ENCODE measurements at regions not wholly inside any gene's neighbourhood (a gene's known extent, or its start where the extent isn't known, plus 50 kb on each side); places are given as distances from the start of the nearest gene placed in this dataset.

DNA sequence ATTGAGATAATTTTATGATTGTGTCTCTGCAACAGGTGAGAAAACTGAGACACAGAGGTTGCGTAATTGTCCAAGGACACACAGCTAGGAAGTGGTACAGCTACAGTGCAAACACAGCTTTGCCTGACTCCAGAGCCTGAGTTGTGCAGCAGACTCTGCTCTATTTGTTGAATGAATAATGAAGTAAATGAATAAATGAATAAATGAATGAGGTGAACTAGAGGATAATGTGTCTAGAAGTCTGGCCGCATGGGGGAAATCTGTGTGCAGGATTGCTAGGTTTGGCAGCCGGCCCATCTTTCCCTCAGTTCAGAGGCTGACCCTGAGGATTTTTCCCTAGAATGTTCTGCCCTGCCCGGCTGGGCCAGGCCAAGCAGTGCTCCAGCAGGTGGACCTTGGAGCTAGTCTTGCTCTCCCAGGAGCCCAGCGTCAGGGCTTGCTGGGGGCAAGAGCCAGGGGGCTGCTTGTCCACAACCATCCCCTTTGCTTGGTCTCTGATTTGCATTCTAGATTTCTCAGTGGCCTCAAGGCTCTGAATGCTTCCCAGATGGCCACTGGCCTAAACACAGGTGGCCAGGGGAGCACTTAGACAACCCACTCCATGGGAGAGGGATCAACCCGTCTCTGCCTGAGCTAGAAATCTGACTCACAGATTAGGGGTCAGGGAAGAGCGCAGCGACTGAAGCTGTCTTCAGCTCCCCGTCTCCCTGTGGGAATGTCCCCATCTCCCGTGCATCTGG, 225.2 kb downstream of the C12orf75 start:
- H3K4me3 ChIP-seq (ENCODE audit: low read depth in 1 of 2, low read length in 1 of 2): no peak overlapping the region
- TF ChIP-seq, protein P1, sequence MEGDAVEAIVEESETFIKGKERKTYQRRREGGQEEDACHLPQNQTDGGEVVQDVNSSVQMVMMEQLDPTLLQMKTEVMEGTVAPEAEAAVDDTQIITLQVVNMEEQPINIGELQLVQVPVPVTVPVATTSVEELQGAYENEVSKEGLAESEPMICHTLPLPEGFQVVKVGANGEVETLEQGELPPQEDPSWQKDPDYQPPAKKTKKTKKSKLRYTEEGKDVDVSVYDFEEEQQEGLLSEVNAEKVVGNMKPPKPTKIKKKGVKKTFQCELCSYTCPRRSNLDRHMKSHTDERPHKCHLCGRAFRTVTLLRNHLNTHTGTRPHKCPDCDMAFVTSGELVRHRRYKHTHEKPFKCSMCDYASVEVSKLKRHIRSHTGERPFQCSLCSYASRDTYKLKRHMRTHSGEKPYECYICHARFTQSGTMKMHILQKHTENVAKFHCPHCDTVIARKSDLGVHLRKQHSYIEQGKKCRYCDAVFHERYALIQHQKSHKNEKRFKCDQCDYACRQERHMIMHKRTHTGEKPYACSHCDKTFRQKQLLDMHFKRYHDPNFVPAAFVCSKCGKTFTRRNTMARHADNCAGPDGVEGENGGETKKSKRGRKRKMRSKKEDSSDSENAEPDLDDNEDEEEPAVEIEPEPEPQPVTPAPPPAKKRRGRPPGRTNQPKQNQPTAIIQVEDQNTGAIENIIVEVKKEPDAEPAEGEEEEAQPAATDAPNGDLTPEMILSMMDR (IDR thresholded peaks at IDR 0.05): no peak
- no peak overlapping the region for H3K27ac ChIP-seq

DNA sequence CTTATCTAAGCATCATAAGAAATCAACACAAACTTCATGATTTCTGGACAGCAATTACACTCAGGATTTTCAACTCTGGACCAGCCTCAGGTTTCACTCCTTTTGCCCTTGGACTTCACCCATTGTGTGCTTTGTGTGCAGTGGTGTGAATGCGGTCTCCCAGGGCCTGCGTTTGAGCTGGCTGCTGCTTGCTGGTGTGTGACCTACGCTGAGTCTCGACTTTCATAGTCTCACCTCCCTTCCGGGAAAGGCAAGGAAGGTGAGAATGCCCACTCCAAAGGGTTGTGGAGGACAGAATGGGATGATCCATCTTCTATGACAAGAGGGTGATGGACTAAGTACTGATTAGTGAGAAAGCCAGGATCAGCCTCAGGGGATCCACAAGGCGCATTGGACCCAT, 228.8 kb downstream of the C12orf75 start:
- Histone ChIP-seq H3K4me1 (ENCODE audit: control insufficient read depth in 1 of 2, insufficient read depth in 1 of 2, low read depth in 1 of 2, low read length in 1 of 2) (no peaks in the 10 kb centered on the region), H3K27me3 (no peaks in the 10 kb centered on the region), H3K27ac (no peak overlapping the region), H3K36me3 (no peaks in the 10 kb centered on the region), H3K4me3 (ENCODE audit: low read depth in 1 of 2, low read length in 1 of 2) (no peak overlapping the region), H3K9me3 (no peaks in the 10 kb centered on the region)
- TF ChIP-seq, protein P1 (IDR thresholded peaks at IDR 0.05): no peak

More for the DNA sequence above, 225.2 kb downstream of the C12orf75 start:
- Histone ChIP-seq H3K4me1 (ENCODE audit: control insufficient read depth in 1 of 2, insufficient read depth in 1 of 2, low read depth in 1 of 2, low read length in 1 of 2) (no peaks in the 10 kb centered on the region), H3K36me3 (no peaks in the 10 kb centered on the region), H3K27me3 (no peaks in the 10 kb centered on the region), H3K9me3 (no peaks in the 10 kb centered on the region)

DNA sequence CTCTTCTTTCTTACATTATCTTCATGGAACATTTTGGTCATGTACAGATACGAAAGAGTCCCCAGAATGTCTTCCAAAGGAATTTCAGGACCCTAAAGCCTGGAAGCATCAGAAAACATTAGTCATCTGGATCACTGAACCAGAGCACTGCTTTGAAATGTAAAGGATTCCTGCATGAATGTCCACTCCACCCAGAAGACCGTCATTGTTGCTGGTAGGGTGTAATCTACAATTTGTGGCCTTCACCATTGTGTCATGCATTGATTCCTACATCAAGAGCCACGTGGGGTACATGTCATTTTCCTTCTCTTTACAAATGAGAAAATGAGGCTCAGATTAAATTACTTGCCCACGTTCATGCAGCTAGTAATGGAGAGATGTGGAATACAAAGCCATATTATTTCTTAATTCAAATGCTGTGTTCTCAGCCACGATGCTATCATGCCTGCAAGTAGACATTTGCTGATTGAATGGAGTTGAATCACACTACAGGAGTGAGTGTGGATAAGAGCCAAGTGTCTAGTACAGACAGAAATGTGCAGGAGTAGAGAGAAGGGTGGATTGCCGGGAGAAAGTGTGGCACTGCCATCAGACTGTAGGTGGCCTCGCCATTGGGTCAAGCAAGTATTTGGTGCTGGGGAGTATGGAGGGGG, 231.2 kb downstream of the C12orf75 start:
- Histone ChIP-seq H3K27ac (no peak overlapping the region), H3K4me3 (ENCODE audit: low read depth in 1 of 2, low read length in 1 of 2) (no peak overlapping the region), H3K9me3 (no peaks in the 10 kb centered on the region), H3K27me3 (no peaks in the 10 kb centered on the region), H3K4me1 (ENCODE audit: control insufficient read depth in 1 of 2, insufficient read depth in 1 of 2, low read depth in 1 of 2, low read length in 1 of 2) (no peaks in the 10 kb centered on the region), H3K36me3 (no peaks in the 10 kb centered on the region)
- TF ChIP-seq, protein P1 (IDR thresholded peaks at IDR 0.05): no peak

DNA sequence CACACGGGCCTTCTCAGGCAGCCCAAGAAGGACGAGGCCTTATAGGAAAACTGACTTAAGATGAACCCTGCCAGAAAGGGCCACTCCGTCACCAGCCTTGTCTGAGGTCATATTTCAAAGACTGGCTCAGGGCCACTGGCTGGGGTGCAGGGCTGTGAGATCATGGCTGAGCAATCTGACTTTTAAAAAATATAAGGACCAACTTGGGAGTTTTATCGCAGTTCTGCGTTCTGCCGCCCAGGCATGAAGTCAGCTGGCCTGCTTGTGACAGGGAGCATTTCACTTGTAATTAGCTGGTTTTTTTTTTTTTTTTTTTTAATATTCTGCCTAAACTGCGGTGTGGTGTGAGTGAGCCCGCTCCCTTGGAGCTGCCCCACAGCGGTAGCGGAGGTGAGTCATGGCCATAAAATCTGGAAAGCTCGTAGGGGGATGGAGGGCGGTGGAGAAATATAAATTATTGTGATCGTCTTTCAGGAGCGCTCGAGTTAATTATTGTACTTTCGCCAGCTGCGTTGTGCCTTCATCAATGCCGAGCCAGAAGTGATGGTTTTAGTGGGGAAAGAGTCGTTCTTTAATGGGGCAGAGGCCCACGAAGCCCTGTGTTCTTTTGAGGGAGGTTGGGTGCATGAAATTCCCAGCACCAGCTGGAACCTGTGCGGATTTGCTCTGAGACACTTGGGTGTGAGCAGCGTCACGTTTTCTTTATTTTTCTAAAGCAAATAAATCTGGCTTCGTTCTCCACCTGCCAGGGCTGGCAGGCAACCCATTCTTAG, 231.9 kb downstream of the C12orf75 start:
- no peaks in the 10 kb centered on the region for H3K36me3 ChIP-seq
- H3K4me3 ChIP-seq (ENCODE audit: low read depth in 1 of 2, low read length in 1 of 2): no peak overlapping the region
- no peaks in the 10 kb centered on the region for H3K27me3 ChIP-seq
- H3K4me1 ChIP-seq (ENCODE audit: control insufficient read depth in 1 of 2, insufficient read depth in 1 of 2, low read depth in 1 of 2, low read length in 1 of 2): no peaks in the 10 kb centered on the region
- no peak overlapping the region for H3K27ac ChIP-seq
- no peaks in the 10 kb centered on the region for H3K9me3 ChIP-seq
- TF ChIP-seq, protein P1 (IDR thresholded peaks at IDR 0.05): no peak

DNA sequence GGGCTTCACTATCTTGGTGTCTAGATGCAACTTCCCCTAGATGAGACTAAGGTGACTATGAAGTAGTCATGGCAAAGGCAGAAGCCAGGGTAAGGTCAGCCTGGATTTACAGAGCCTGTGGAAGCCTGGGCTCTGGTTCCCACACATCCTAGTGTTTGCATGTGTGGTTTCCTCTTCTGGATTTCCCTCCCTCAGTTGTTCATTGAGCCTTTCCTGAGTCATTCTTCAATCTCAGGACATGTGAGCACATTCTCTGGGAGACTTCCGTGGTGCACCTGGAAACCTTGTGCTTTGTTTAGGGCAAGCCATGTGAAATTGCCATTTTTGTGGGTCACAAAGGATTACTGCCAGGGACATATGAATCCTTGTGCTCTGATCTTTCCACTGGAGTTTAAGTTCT, 236.6 kb downstream of the C12orf75 start:
- H3K27ac ChIP-seq: no peak overlapping the region
- H3K36me3 ChIP-seq: no peaks in the 10 kb centered on the region
- no peak overlapping the region for H3K4me3 ChIP-seq (ENCODE audit: low read depth in 1 of 2, low read length in 1 of 2)

More for the DNA sequence above, 236.6 kb downstream of the C12orf75 start:
- no peaks in the 10 kb centered on the region for H3K4me1 ChIP-seq (ENCODE audit: control insufficient read depth in 1 of 2, insufficient read depth in 1 of 2, low read depth in 1 of 2, low read length in 1 of 2)
- no peaks in the 10 kb centered on the region for H3K9me3 ChIP-seq
- TF ChIP-seq, protein P1 (IDR thresholded peaks at IDR 0.05): no peak
- no peaks in the 10 kb centered on the region for H3K27me3 ChIP-seq

Measured in neutrophil (primary cell).